ENCODE measurements at regions not wholly inside any gene's neighbourhood (a gene's known extent, or its start where the extent isn't known, plus 50 kb on each side); places are given as distances from the start of the nearest gene placed in this dataset.
"Not testable (repeated sequence)": the region's sequence is repeated elsewhere in the genome, so short reads cannot be mapped to it uniquely, and the experiment has no call there.

DNA sequence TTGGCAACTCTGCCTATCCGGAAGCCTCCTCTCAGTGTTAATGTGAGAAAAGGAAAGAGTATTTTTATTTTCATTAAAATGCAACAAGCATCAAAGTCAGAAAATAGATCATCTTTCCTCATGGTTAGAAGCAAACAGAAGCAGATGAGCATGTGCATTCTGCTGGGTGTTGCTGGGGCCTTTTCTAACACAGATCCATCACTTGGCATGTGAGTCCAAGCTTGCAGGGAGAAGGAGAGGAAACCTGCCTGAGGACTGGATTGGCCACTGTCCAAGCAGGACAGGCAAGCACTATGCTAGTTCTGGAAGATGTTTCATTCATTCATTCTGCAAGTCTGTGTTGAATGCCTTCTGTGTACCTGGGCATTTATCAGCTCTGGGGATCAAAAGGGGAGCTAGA is 348.7 kb upstream of the PCSK5 start:
- H3K27ac ChIP-seq = no peak overlapping the region
- TF ChIP-seq, protein P1, sequence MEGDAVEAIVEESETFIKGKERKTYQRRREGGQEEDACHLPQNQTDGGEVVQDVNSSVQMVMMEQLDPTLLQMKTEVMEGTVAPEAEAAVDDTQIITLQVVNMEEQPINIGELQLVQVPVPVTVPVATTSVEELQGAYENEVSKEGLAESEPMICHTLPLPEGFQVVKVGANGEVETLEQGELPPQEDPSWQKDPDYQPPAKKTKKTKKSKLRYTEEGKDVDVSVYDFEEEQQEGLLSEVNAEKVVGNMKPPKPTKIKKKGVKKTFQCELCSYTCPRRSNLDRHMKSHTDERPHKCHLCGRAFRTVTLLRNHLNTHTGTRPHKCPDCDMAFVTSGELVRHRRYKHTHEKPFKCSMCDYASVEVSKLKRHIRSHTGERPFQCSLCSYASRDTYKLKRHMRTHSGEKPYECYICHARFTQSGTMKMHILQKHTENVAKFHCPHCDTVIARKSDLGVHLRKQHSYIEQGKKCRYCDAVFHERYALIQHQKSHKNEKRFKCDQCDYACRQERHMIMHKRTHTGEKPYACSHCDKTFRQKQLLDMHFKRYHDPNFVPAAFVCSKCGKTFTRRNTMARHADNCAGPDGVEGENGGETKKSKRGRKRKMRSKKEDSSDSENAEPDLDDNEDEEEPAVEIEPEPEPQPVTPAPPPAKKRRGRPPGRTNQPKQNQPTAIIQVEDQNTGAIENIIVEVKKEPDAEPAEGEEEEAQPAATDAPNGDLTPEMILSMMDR (IDR thresholded peaks at IDR 0.05) = no peak
- DNase-seq (ENCODE audit: low spot score) = no peak
- H3K4me3 ChIP-seq = no peak overlapping the region

DNA sequence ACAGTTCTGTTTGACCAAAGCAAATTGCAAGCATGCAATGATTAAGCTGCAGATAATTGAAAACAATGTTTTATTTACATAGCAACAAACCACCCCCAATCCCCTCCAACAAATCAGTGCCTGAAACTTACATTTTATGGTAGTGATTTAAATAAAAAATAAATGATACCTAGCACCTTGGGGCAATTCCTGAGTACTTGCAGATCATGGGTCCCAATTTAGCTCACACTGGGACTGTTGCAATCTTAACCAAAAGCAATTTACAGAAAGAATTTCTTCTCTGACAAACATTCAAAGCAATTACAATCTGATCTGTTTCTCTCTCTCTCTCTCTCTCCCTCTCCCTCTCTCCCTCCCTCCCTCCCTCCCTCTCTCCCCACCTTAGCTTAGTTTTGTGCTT is 345.7 kb upstream of the PCSK5 start:
- no peak overlapping the region for H3K4me3 ChIP-seq
- no peak for DNase-seq (ENCODE audit: low spot score)
- TF ChIP-seq, protein P1 (IDR thresholded peaks at IDR 0.05) = no peak
- no peak overlapping the region for H3K27ac ChIP-seq

DNA sequence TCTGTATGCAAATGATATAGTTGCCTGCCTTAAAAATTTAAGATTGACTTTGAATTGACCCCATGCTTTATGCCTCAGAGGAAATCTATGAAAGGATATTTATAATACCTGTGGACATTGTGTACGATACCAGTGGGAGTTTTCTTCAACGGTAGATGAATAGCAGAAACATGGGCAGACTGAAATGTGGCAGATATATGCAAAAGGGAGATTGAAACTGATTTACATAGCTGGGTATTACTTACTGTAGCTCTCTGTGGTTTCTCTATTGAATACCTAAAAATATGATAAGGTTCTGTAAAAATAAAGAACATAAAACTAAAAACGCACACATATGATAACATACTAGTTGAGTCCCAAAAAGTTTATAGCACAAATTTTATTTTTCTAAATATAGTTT is 345.2 kb upstream of the PCSK5 start:
- Histone ChIP-seq H3K27ac (no peak overlapping the region), H3K4me3 (no peak overlapping the region)
- TF ChIP-seq, protein P1 (IDR thresholded peaks at IDR 0.05) = no peak
- DNase-seq (ENCODE audit: low spot score) = no peak

DNA sequence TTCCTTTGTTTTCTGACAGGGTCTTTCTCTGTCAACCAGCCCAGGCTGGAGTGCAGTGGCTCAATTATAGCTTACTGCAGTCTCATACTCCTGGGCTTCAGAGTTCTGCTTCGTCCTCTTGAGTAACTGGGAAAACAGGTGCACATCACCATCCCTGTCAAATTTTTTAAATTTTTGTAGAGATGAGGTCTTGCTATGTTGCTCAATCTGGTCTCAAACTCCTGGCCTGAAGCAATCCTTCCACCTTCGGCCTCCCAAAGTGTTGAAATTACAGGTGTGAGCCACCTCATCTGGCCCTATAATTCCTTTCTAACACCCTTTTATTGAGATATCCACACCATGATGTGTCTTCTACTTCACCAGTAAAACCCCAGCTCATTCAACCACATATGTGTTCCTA is 341.6 kb upstream of the PCSK5 start:
- no peak overlapping the region for H3K4me3 ChIP-seq
- TF ChIP-seq, protein P1 (IDR thresholded peaks at IDR 0.05) = no peak
- no peak overlapping the region for H3K27ac ChIP-seq
- DNase-seq (ENCODE audit: low spot score) = no peak

DNA sequence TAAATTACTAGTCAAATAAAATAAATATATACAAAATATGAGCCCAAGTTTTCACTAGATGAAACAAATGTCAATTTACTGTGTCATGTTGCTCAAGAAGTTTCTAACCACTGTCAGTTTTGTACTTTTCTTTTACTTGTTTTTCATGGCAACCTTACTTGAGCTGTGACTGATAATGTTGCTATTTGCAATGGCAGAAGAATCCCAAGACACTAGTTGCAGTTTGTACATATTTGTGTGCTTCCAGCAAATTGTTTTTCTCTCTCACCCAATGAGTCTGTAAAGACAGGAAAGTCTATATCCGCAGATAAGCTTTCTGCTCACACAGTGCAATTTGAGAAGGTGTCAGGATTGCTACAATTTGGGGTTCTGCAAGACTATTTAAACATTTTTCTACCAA is 338.6 kb upstream of the PCSK5 start:
- TF ChIP-seq, protein P1 (IDR thresholded peaks at IDR 0.05) = no peak
- no peak overlapping the region for H3K27ac ChIP-seq
- no peak overlapping the region for H3K4me3 ChIP-seq
- DNase-seq (ENCODE audit: low spot score) = no peak

DNA sequence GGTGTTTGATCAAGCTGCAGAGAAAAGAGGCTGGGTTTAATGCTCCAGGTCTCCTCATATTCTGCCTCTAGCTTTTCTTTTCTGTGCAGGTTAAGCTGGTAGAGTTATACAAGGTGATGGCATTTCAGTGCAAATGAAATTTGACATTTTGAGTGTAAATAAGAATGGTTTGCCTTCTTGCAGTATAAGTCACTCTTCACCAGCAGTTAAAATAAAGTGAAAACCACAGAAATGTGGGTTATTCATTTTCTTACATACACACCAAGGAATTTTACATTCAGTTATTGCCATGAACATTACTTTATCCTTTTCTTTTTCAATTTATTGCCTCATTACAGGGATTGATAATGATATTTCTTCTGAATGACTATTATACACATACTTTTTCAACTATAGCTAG is 337.5 kb upstream of the PCSK5 start:
- no peak overlapping the region for H3K4me3 ChIP-seq
- TF ChIP-seq, protein P1 (IDR thresholded peaks at IDR 0.05) = no peak
- DNase-seq (ENCODE audit: low spot score) = no peak
- no peak overlapping the region for H3K27ac ChIP-seq

DNA sequence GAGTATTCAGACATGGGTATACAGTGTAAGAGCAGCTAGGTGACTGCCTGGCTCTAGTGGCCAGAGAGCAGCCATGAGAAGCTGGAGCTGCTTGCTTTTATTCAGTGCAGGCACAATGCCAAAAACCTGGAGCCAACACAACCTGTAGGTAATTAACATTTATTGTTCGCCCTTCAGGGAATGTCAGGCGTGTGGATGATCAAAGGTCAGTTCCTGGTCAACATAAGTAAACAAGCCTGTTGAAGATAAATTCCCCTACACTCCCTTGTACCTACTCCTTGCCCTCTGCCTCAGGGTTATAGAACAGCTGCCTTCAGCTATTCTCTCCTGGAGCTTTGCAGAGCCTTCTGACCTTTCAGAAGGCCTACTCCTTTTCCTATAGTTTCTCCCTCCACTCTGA is 323.7 kb upstream of the PCSK5 start:
- H3K4me3 ChIP-seq; DNase-seq (ENCODE audit: low spot score); H3K27ac ChIP-seq: not testable (repeated sequence)

DNA sequence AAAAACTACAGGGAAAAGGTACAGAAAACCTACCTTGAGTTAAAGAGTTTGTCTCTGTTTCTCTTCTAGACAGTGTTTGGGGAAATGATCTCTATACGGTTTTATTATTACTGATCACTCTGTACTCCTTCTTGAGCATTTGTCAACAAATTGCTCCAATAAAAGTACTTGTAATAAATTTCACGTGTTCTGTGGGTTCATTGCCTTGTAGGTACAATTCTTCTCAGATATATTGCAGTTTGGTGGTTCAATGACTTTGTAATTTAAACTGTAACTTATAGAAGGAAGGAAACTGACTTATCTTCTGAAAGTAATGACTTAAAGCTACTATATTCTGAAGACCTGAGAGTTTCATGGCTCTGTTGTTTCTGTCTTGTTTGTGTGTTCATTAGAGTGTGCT is 319.9 kb upstream of the PCSK5 start:
- DNase-seq (ENCODE audit: low spot score) = no peak
- Histone ChIP-seq H3K27ac (no peak overlapping the region), H3K4me3 (no peak overlapping the region)
- TF ChIP-seq, protein P1 (IDR thresholded peaks at IDR 0.05) = no peak
